ENCODE measurements at regions not wholly inside any gene's neighbourhood (a gene's known extent, or its start where the extent isn't known, plus 50 kb on each side); places are given as distances from the start of the nearest gene placed in this dataset.

DNA sequence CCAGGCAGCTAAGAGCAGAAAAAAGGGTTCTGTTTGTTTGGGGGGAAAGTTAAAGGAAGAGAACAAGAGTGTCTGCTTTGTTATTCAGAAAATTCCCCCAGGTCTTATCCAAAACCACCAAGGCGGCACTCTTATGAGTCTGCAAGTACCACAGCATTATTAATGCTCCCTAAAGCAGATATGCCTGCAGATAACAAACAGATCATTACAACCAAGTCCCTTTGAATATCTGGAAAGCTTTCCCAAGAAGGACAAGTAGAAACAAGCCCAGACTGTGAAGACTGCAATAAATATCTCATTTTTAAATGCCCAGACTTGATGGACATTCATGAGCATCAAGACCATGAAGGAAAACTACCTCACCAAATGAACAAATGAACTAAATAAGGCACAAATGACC lies 278.6 kb upstream of the TMEFF2 start:
- no peak overlapping the region for H2BK20ac ChIP-seq (ENCODE audit: low read length)
- no peaks in the 10 kb centered on the region for H3K36me3 ChIP-seq (ENCODE audit: control insufficient read depth in 2 of 4, insufficient read depth in 4 of 4, low read length in 3 of 4)
- no peaks in the 10 kb centered on the region for H3K27me3 ChIP-seq (replicated peaks in 1 of 4; ENCODE audit: control insufficient read depth in 3 of 4, extremely low read depth in 1 of 4, insufficient read depth in 3 of 4, low read length in 3 of 4)
- no peaks in the 10 kb centered on the region for H3K4me1 ChIP-seq (replicated peaks in 1 of 4; ENCODE audit: control insufficient read depth in 3 of 4, insufficient read depth in 4 of 4, low read length in 3 of 4)
- no peak overlapping the region for H4K8ac ChIP-seq (ENCODE audit: extremely low read depth, insufficient read depth, low read length)
- no peak overlapping the region for H3K4ac ChIP-seq (replicated peaks; ENCODE audit: insufficient read length, low read depth, low read length)
- no peak overlapping the region for H4K5ac ChIP-seq (ENCODE audit: insufficient read length, low read depth, low read length)
- no peaks in the 10 kb centered on the region for H3K79me1 ChIP-seq (ENCODE audit: low read depth, low read length)
- no peak for DNase-seq (ENCODE audit: low read depth in 1 of 2, low spot score in 2 of 2)
- H3K27ac ChIP-seq (ENCODE audit: low read depth, low read length): no peak overlapping the region
- H2BK15ac ChIP-seq (ENCODE audit: low read length): no peak overlapping the region
- H2AFZ ChIP-seq (ENCODE audit: low read length): no peak overlapping the region
- H3K9me3 ChIP-seq (ENCODE audit: insufficient read depth in 2 of 2, low read depth in 1 of 2, low read length in 1 of 2): no peaks in the 10 kb centered on the region
- H2BK5ac ChIP-seq (ENCODE audit: low read depth, low read length): no peak overlapping the region
- no peak overlapping the region for H2BK120ac ChIP-seq (replicated peaks; ENCODE audit: low read depth, low read length)
- ChIA-PET CTCF (ENCODE audit: partially characterized antibody) (no interaction called here), POLR2A (ENCODE audit: partially characterized antibody) (no interaction called here)
- no peak overlapping the region for H2BK12ac ChIP-seq (ENCODE audit: low read depth, low read length)
- H3K14ac ChIP-seq (ENCODE audit: insufficient read length): no peak overlapping the region
- no peak overlapping the region for H3K18ac ChIP-seq (ENCODE audit: extremely low read depth, low read length)
- no peaks in the 10 kb centered on the region for H4K20me1 ChIP-seq (replicated peaks in 1 of 2; ENCODE audit: control insufficient read depth in 1 of 2, insufficient read depth in 2 of 2, low read length in 2 of 2)
- H3K56ac ChIP-seq (replicated peaks; ENCODE audit: insufficient read length, low read depth, low read length): no peak overlapping the region
- no peak overlapping the region for H3K4me2 ChIP-seq (ENCODE audit: insufficient read depth in 1 of 2, low read depth in 2 of 2, low read length in 2 of 2)
- no peak overlapping the region for H3K4me3 ChIP-seq (ENCODE audit: extremely low read depth in 1 of 4, insufficient read depth in 2 of 4, low read depth in 3 of 4, low read length in 4 of 4)
- no peak overlapping the region for H3K23ac ChIP-seq (ENCODE audit: insufficient read length)
- H4K91ac ChIP-seq (replicated peaks; ENCODE audit: insufficient read length, low read length): no peak overlapping the region
- H3K9ac ChIP-seq (replicated peaks in 1 of 4; ENCODE audit: extremely low read depth in 1 of 4, low read depth in 3 of 4, low read length in 3 of 4): no peak overlapping the region
- 0% methylated on average over 1 of the region's 1 CpG; no CpG with 5 or more reads in 1 of the 2 experiments for WGBS, 2 experiments (ENCODE audit: extremely low coverage in 1 of 2, insufficient coverage in 1 of 2, insufficient read length in 1 of 2, insufficient replicate concordance in 2 of 2, low coverage in 1 of 2, low lambda C conversion rate in 2 of 2, missing lambda C conversion rate in 1 of 2)
- FAIRE-seq: no peak
- no peaks in the 10 kb centered on the region for H3K79me2 ChIP-seq (ENCODE audit: control insufficient read depth in 1 of 2, insufficient read depth in 2 of 2, low read length in 2 of 2)
- no peak overlapping the region for H2AK5ac ChIP-seq (ENCODE audit: low read depth, low read length)
- TF ChIP-seq CBX8 (IDR thresholded peaks at IDR 0.05; ENCODE audit: borderline replicate concordance, low read depth, low read length) (no peak), BACH1 (IDR thresholded peaks at IDR 0.05; ENCODE audit: low read length) (no peak), SP1 (IDR thresholded peaks at IDR 0.05; ENCODE audit: low read depth, low read length) (no peak), SIN3A (conservative IDR thresholded peaks at IDR 0.05 in 1 of 2, IDR thresholded peaks at IDR 0.05 in 1 of 2; ENCODE audit: low read depth in 1 of 2, low read length in 2 of 2) (no peak), SAP30 (IDR thresholded peaks at IDR 0.05; ENCODE audit: insufficient read depth, insufficient replicate concordance, low read length) (no peak), POU5F1 (IDR thresholded peaks at IDR 0.05; ENCODE audit: low read depth, low read length) (no peak)
- TF ChIP-seq, protein P1, sequence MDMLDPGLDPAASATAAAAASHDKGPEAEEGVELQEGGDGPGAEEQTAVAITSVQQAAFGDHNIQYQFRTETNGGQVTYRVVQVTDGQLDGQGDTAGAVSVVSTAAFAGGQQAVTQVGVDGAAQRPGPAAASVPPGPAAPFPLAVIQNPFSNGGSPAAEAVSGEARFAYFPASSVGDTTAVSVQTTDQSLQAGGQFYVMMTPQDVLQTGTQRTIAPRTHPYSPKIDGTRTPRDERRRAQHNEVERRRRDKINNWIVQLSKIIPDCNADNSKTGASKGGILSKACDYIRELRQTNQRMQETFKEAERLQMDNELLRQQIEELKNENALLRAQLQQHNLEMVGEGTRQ (IDR thresholded peaks at IDR 0.05; ENCODE audit: low read length): no peak
- no peaks in the 10 kb centered on the region for H3K23me2 ChIP-seq (ENCODE audit: low read depth, low read length)
